H54 (cell line): ENCODE measurements at regions not wholly inside any gene's neighbourhood (a gene's known extent, or its start where the extent isn't known, plus 50 kb on each side); places are given as distances from the start of the nearest gene placed in this dataset.

ENCODE experiments used
- DNase-seq: peaks from one replicate; pipeline ENCODE4 v3.0.0; 2011; ENCODE audit warnings: low spot score, mixed read lengths; ENCODE audit not compliant: insufficient read length
- FAIRE-seq: peaks from 3 replicates; lab custom pipeline; 2011; peaks lifted over from hg19 to GRCh38; lab: Jason Lieb, UNC
- POLR2A ChIP-seq: IDR thresholded peaks from 2 replicates; pipeline ENCODE4 v1.6.1; 2011; ENCODE audit warnings: low read depth, mild to moderate bottlenecking, low read length

DNA sequence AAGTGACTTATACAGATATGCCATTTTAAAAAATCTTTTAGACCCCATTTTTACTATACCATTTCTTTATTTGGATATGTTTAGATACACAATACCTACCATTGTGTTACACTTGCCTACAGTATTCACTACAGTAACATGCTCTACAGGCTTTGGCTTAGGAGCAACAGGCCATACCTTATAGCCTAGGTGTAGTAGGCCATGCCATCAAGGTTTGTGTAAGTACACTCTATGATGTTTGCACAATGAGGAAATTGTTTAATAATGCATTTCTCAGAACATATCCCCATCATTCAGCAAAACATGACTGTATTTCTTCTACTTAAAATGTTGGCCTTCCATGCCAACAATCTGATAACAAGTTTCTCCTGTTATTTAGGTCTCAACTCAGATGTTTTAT, 1559.5 kb upstream of the TENM4 start:
- FAIRE-seq (no peak), DNase-seq (no peak)
- no peak for TF ChIP-seq POLR2A

- FAIRE-seq (no peak), DNase-seq (no peak)
- no peak for TF ChIP-seq POLR2A
Measured at GRCh38 chr11:80995523-80995922, 1554.7 kb upstream of the TENM4 start.

DNA sequence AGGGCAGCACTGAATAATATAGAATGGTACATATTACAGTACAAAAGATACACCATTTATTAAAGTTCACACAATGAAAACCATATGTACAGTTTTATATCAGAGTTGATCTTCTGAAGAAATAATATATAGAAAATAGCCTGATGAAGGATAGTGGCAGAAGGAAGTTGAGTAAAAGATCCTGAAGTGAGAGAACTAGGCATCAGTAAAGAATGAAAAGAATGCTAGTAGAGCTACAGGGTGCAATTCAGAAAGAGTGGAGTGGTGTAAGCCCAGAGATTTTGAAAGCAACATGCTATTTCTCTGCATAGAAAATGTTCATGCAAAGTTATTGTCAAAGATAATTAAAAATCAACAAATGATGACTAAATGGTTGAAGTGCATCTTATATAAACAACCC, 1552.7 kb upstream of the TENM4 start:
- FAIRE-seq, result no peak
- TF ChIP-seq POLR2A, result no peak
- no peak for DNase-seq

DNA sequence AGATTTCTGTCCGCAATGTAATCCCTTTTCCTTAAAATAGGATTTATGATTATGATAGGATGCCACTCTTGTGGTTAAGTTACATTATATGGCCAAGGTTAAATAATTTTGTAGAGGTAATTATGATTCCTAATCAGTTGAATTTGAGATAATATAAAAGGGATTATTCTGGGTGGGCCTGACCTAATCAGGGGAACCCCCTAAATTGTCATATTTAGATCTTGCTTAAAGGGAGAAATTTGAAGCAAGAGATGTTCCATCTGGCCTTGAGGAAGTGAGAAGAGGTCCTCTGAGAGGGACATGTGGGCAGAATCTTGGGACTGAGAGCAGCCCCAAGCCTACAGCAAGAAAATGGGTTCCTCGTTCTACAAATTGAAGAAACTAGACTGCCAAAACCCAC, 1550.1 kb upstream of the TENM4 start:
- no peak for DNase-seq
- TF ChIP-seq POLR2A, result no peak
- FAIRE-seq, result no peak

DNA sequence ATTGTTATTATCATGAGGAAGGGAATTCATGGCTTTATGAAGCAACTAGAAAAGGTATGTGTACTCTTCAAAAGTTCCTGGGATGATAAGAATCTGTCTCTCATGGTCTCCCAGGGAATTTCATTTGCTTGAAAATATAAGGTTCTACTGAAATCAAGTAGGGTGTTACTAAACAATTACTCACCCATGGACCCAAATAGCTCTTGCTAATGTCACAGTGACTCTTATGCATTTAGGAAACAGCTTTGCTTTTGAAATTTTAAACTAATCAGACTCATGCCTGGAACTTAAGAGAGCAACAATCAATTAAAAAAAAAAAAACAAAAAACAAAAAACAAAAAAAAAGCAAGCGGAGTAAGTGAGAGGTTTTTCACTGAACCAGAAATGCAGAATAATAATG, 1546.3 kb upstream of the TENM4 start:
- no peak for DNase-seq
- no peak for FAIRE-seq
- no peak for TF ChIP-seq POLR2A

GRCh38 chr11:80986421-80987074, 1545.7 kb upstream of the TENM4 start:
- DNase-seq (no peak), FAIRE-seq (no peak)

GRCh38 chr11:80980227-80980626, 1539.4 kb upstream of the TENM4 start:
- no peak for DNase-seq
- no peak for TF ChIP-seq POLR2A
- peak; percentile 62 for FAIRE-seq

More at GRCh38 chr11:80986421-80987074, 1545.7 kb upstream of the TENM4 start:
- TF ChIP-seq POLR2A, result no peak

GRCh38 chr11:80973786-80974185, 1533.0 kb upstream of the TENM4 start:
- TF ChIP-seq POLR2A, result no peak
- FAIRE-seq, result no peak

GRCh38 chr11:80970037-80970436, 1529.2 kb upstream of the TENM4 start:
- DNase-seq (no peak), FAIRE-seq (no peak)
- TF ChIP-seq POLR2A, result no peak

More at GRCh38 chr11:80973786-80974185, 1533.0 kb upstream of the TENM4 start:
- no peak for DNase-seq

DNA sequence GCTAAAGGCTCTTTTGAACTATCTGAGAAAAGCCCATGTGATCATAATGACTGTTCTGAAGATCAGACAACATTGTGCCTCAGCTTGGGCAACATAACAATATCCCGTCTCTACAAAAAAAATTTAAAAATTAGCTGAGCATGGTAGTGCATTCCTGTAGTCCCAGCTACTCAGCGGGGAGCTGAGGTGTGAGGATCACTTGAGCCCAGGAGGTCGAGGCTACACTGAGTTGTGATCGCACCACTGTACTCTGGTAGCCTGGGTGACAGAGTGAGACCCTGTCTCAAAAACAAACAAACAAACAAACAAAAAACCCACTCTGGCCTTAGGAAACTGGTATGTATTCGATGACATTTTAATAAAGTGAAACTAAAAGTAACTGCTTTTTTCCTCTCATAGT, 1526.8 kb upstream of the TENM4 start:
- no peak for FAIRE-seq
- TF ChIP-seq POLR2A, result no peak
- no peak for DNase-seq

GRCh38 chr11:80960381-80961029, 1519.7 kb upstream of the TENM4 start:
- FAIRE-seq (peak; percentile 45), DNase-seq (no peak)
- TF ChIP-seq POLR2A, result no peak

DNA sequence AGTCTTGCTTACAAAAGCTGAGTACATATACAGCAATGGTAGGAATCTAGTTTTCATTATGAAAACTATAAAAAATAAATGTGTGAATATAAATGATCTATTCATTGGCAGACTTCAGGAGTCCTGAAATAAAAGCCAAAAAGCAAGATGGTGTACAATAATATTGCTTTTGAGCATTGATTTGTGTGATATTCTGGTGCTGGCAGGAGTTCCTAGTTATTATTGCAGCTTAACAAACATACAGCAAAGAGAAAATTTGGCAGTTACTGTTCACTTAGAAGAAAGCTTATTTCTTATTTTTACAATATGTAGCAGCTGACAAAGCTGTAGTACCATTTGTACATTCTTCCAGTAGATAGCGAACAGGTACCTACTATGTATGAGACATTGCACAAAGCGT, 1518.9 kb upstream of the TENM4 start:
- FAIRE-seq, result no peak
- DNase-seq, result no peak
- TF ChIP-seq POLR2A, result no peak

- no peak for TF ChIP-seq POLR2A
- DNase-seq (no peak), FAIRE-seq (no peak)
Measured at GRCh38 chr11:80958987-80959386, 1518.2 kb upstream of the TENM4 start.

DNA sequence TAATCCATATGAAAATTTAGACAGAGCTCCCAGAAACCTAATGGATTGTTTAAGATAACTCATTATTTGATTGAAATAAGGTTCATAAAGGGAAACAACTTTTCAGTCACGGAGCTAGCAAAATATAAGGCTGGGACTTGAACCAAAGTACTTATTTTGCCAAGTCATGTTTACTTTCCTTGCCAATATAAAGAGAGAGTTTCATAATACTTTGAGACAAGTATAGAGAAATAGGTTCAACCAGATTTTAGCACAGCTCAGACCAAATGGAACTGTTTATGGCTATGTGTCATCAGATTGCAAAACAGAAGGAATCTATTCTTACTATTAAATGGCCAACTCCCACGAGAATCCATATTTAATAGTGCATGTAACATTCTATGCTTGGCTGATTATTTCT, 1517.5 kb upstream of the TENM4 start:
- DNase-seq (no peak), FAIRE-seq (peak; percentile 23)
- no peak for TF ChIP-seq POLR2A

GRCh38 chr11:80955588-80955987, 1514.8 kb upstream of the TENM4 start:
- TF ChIP-seq POLR2A, result no peak
- no peak for FAIRE-seq

More at GRCh38 chr11:80955588-80955987, 1514.8 kb upstream of the TENM4 start:
- no peak for DNase-seq
